H1 (cell line): ENCODE measurements at regions not wholly inside any gene's neighbourhood (a gene's known extent, or its start where the extent isn't known, plus 50 kb on each side); places are given as distances from the start of the nearest gene placed in this dataset.

Experiments used
- CTCF ChIA-PET: fragments of 300-600 bp; sonication (Branson Sonifier 250); formaldehyde crosslinking; loops from one replicate; lab custom pipeline; 2021; ENCODE audit not compliant: partially characterized antibody; lab: Charles Lee
- POLR2A ChIA-PET: fragments of 300-600 bp; sonication (Branson Sonifier 250); formaldehyde crosslinking; loops from one replicate; lab custom pipeline; 2021; ENCODE audit warnings: inconsistent platforms; ENCODE audit not compliant: partially characterized antibody; lab: Charles Lee
- DNase-seq, 2 experiments: peaks; one replicate each; pipeline versions ENCODE4 v3.0.0 to v3.0.0-alpha.2; 2010 to 2022; ENCODE audit warnings: low spot score in 2 of 2, low read depth in 1 of 2, mixed read lengths in 1 of 2
- FAIRE-seq: peaks from 2 replicates; lab custom pipeline; 2011; peaks lifted over from hg19 to GRCh38; lab: Jason Lieb, UNC
- H2AFZ ChIP-seq: 2 replicates; pipeline ENCODE4 v1.8.1; 2012; ENCODE audit warnings: low read length, inconsistent platforms
- H2AK5ac ChIP-seq: 2 replicates; pipeline ENCODE4 v1.6.1; 2013; ENCODE audit warnings: low read depth, low read length
- H2BK120ac ChIP-seq: replicated peaks from 2 replicates; pipeline ENCODE3; 2013; ENCODE audit warnings: low read depth, low read length, inconsistent platforms
- H2BK12ac ChIP-seq: 2 replicates; pipeline ENCODE4 v1.6.1; 2013; ENCODE audit warnings: low read depth, low read length
- H2BK15ac ChIP-seq: 2 replicates; pipeline ENCODE4 v1.6.1; 2013; ENCODE audit warnings: low read length
- H2BK20ac ChIP-seq: 2 replicates; pipeline ENCODE4 v1.6.1; 2013; ENCODE audit warnings: low read length
- H2BK5ac ChIP-seq: 2 replicates; pipeline ENCODE4 v1.6.1; 2013; ENCODE audit warnings: low read depth, low read length
- H3K14ac ChIP-seq: 2 replicates; pipeline ENCODE4 v1.6.1; 2013; ENCODE audit warnings: inconsistent platforms; ENCODE audit not compliant: insufficient read length
- H3K18ac ChIP-seq: 2 replicates; pipeline ENCODE4 v1.6.1; 2013; ENCODE audit warnings: low read length; ENCODE audit errors: extremely low read depth
- H3K23ac ChIP-seq: 2 replicates; pipeline ENCODE4 v1.6.1; 2013; ENCODE audit warnings: inconsistent platforms; ENCODE audit not compliant: insufficient read length
- H3K23me2 ChIP-seq: 2 replicates; pipeline ENCODE4 v1.6.1; 2013; ENCODE audit warnings: low read depth, low read length
- H3K27ac ChIP-seq: 2 replicates; pipeline ENCODE4 v1.6.1; 2011; ENCODE audit warnings: low read depth, low read length, inconsistent platforms
- H3K27me3 ChIP-seq, 4 experiments: replicated peaks in 1 of 4; 1 replicate in 1 of 4; 2 replicates in 3 of 4; pipeline versions ENCODE4 v1.6.1 to v1.8.1; 2011 to 2013; ENCODE audit warnings: low read length in 3 of 4, mild to moderate bottlenecking in 3 of 4, inconsistent platforms in 2 of 4, mixed read lengths in 2 of 4, moderate library complexity in 1 of 4; ENCODE audit not compliant: control insufficient read depth in 3 of 4, insufficient read depth in 3 of 4; ENCODE audit errors: extremely low read depth in 1 of 4
- H3K36me3 ChIP-seq, 4 experiments: 2 replicates each; pipeline versions ENCODE4 v1.6.1 to v1.8.1; 2011 to 2013; ENCODE audit warnings: mild to moderate bottlenecking in 4 of 4, low read length in 3 of 4, moderate library complexity in 2 of 4, control low read depth in 1 of 4, inconsistent platforms in 1 of 4; ENCODE audit not compliant: insufficient read depth in 4 of 4, control insufficient read depth in 2 of 4
- H3K4ac ChIP-seq: replicated peaks from 2 replicates; pipeline ENCODE3; 2013; ENCODE audit warnings: low read length, low read depth, mixed read lengths, inconsistent platforms; ENCODE audit not compliant: insufficient read length
- H3K4me1 ChIP-seq, 4 experiments: replicated peaks in 1 of 4; 1 replicate in 1 of 4; 2 replicates in 3 of 4; pipeline versions ENCODE4 v1.6.1 to v1.8.1; 2011 to 2013; ENCODE audit warnings: low read length in 3 of 4, inconsistent platforms in 2 of 4, mixed read lengths in 1 of 4; ENCODE audit not compliant: insufficient read depth in 4 of 4, control insufficient read depth in 3 of 4
- H3K4me2 ChIP-seq, 2 experiments: 2 replicates each; pipeline versions ENCODE4 v1.6.1 to v1.8.1; 2011 to 2013; ENCODE audit warnings: low read depth in 2 of 2, low read length in 2 of 2, control low read depth in 1 of 2, inconsistent platforms in 1 of 2, mild to moderate bottlenecking in 1 of 2; ENCODE audit not compliant: insufficient read depth in 1 of 2
- H3K4me3 ChIP-seq, 4 experiments: fragments of 200-600, 300-600 bp in 1 of 4; sonication (generic), shearing (Covaris generic), sonication (Bioruptor Twin) in 1 of 4; 2 replicates each; pipeline versions ENCODE4 v1.5.1 to v1.8.1; 2011 to 2016; ENCODE audit warnings: low read length in 4 of 4, low read depth in 3 of 4, control low read depth in 2 of 4, inconsistent platforms in 2 of 4, mild to moderate bottlenecking in 2 of 4, mixed read lengths in 1 of 4, moderate library complexity in 1 of 4; ENCODE audit not compliant: insufficient read depth in 2 of 4; ENCODE audit errors: extremely low read depth in 1 of 4
- H3K56ac ChIP-seq: replicated peaks from 2 replicates; pipeline ENCODE3; 2013; ENCODE audit warnings: low read depth, mild to moderate bottlenecking, mixed read lengths, low read length, inconsistent platforms; ENCODE audit not compliant: insufficient read length
- H3K79me1 ChIP-seq: 2 replicates; pipeline ENCODE4 v1.6.1; 2013; ENCODE audit warnings: low read depth, low read length, control low read depth
- H3K79me2 ChIP-seq, 2 experiments: 2 replicates each; pipeline versions ENCODE4 v1.6.1 to v1.8.1; 2012 to 2013; ENCODE audit warnings: low read length in 2 of 2, mild to moderate bottlenecking in 2 of 2, inconsistent platforms in 1 of 2; ENCODE audit not compliant: insufficient read depth in 2 of 2, control insufficient read depth in 1 of 2
- H3K9ac ChIP-seq, 4 experiments: replicated peaks in 1 of 4; 1 replicate in 1 of 4; 2 replicates in 3 of 4; pipeline versions ENCODE4 v1.6.1 to v1.8.1; 2011 to 2013; ENCODE audit warnings: low read depth in 3 of 4, low read length in 3 of 4, control low read depth in 2 of 4, mild to moderate bottlenecking in 2 of 4, moderate library complexity in 2 of 4, inconsistent platforms in 1 of 4; ENCODE audit errors: extremely low read depth in 1 of 4
- H3K9me3 ChIP-seq, 2 experiments: 2 replicates each; pipeline versions ENCODE4 v1.6.1 to v1.8.1; 2012 to 2013; ENCODE audit warnings: mild to moderate bottlenecking in 2 of 2, moderate library complexity in 2 of 2, control low read depth in 1 of 2, inconsistent platforms in 1 of 2, low read depth in 1 of 2, low read length in 1 of 2, mixed read lengths in 1 of 2; ENCODE audit not compliant: insufficient read depth in 2 of 2
- H4K20me1 ChIP-seq, 2 experiments: replicated peaks in 1 of 2; 2 replicates each; pipeline versions ENCODE3 to v1.8.1; 2011 to 2013; ENCODE audit warnings: inconsistent platforms in 2 of 2, low read length in 2 of 2, mild to moderate bottlenecking in 1 of 2; ENCODE audit not compliant: insufficient read depth in 2 of 2, control insufficient read depth in 1 of 2
- H4K5ac ChIP-seq: 2 replicates; pipeline ENCODE4 v1.6.1; 2013; ENCODE audit warnings: low read length, low read depth, mixed read lengths, inconsistent platforms; ENCODE audit not compliant: insufficient read length
- H4K8ac ChIP-seq: 2 replicates; pipeline ENCODE4 v1.8.0; 2013; ENCODE audit warnings: mild to moderate bottlenecking, moderate library complexity, low read length, inconsistent platforms; ENCODE audit not compliant: insufficient read depth; ENCODE audit errors: extremely low read depth
- H4K91ac ChIP-seq: replicated peaks from 2 replicates; pipeline ENCODE3; 2013; ENCODE audit warnings: low read length, mixed read lengths, inconsistent platforms; ENCODE audit not compliant: insufficient read length
- CBX5 ChIP-seq: fragments of 300-800, 300-1000 bp; sonication (generic); IDR thresholded peaks from 2 replicates; pipeline ENCODE4 v1.7.1; 2016; ENCODE audit warnings: antibody characterized with exemption, low read length, low read depth
- CHD2 ChIP-seq: IDR thresholded peaks from 2 replicates; pipeline ENCODE4 v1.6.1; 2012; ENCODE audit warnings: low read length, improper control_type of control experiment
- CTBP2 ChIP-seq: IDR thresholded peaks from 2 replicates; pipeline ENCODE4 v1.7.0; 2011; ENCODE audit warnings: borderline replicate concordance, mild to moderate bottlenecking, moderate library complexity, mixed read lengths, low read length; ENCODE audit not compliant: insufficient read depth, insufficient read length
- EGR1 ChIP-seq: IDR thresholded peaks from 2 replicates; pipeline ENCODE4 v1.6.1; 2011; ENCODE audit warnings: low read depth, low read length, borderline replicate concordance
- POLR2A ChIP-seq, 2 experiments: IDR thresholded peaks; 1 replicate in 1 of 2; 2 replicates in 1 of 2; pipeline ENCODE4 v1.6.1; 2011; ENCODE audit warnings: low read depth in 2 of 2, low read length in 2 of 2, mild to moderate bottlenecking in 2 of 2; ENCODE audit errors: control extremely low read depth in 1 of 2
- RAD21 ChIP-seq, 2 experiments: IDR thresholded peaks in 1 of 2; conservative IDR thresholded peaks in 1 of 2; 2 replicates each; pipeline ENCODE4 v1.6.1; 2011; ENCODE audit warnings: low read depth in 2 of 2, low read length in 2 of 2, improper control_type of control experiment in 1 of 2, inconsistent platforms in 1 of 2, mild to moderate bottlenecking in 1 of 2, moderate library complexity in 1 of 2
- SAP30 ChIP-seq: fragments of 300-600 bp; sonication (generic); IDR thresholded peaks from 2 replicates; pipeline ENCODE4 v1.7.1; 2012; ENCODE audit warnings: low read length, moderate library complexity, mild to moderate bottlenecking, inconsistent platforms; ENCODE audit not compliant: insufficient read depth, insufficient replicate concordance
- SIN3A ChIP-seq, 2 experiments: IDR thresholded peaks in 1 of 2; conservative IDR thresholded peaks in 1 of 2; 2 replicates each; pipeline ENCODE4 v1.6.1; 2011 to 2012; ENCODE audit warnings: low read length in 2 of 2, improper control_type of control experiment in 1 of 2, low read depth in 1 of 2, mild to moderate bottlenecking in 1 of 2
- SP2 ChIP-seq: IDR thresholded peaks from 2 replicates; pipeline ENCODE4 v1.6.1; 2012; ENCODE audit warnings: mild to moderate bottlenecking, low read length, inconsistent platforms
- WGBS, 2 experiments: shearing (Covaris generic) in 1 of 2; methylation state at CpG; one replicate each; pipeline versions ENCODE4 v1.1.6 to v1.1.7; 2013 to 2015; ENCODE audit warnings: low lambda C conversion rate in 2 of 2, mixed read lengths in 2 of 2, inconsistent platforms in 1 of 2, low coverage in 1 of 2, missing lambda C conversion rate in 1 of 2; ENCODE audit not compliant: insufficient replicate concordance in 2 of 2, insufficient coverage in 1 of 2, insufficient read length in 1 of 2; ENCODE audit errors: extremely low coverage in 1 of 2, missing lambda C conversion rate in 1 of 2; 5-methylcytosine and 5-hydroxymethylcytosine counted together

DNA sequence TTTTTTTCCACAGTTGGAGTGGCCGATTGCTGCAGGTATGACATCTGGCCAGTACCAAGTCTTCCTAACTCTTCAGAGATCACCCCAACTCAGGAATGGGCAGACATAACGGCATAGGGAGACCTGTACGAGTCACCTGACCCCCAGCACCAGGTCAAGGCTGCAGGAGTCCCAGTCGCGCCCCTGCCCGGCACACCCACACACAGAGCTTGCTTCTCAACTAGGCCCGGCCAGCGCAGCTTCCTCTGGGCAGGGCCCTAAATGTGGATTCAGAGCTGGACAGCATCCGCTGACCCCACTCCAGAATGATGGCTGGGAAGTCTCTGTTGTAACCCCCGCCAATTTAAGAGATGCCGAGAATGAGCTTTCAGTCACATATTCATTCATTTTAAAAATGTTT, 58.8 kb upstream of the CLDN14 start:
- H3K18ac ChIP-seq: no peak overlapping the region
- 93% methylated on average over 11 of the region's 11 CpGs; no CpG with 5 or more reads in 1 of the 2 experiments for WGBS, 2 experiments
- POLR2A ChIA-PET: no interaction called here

More for the DNA sequence above, 58.8 kb upstream of the CLDN14 start:
- Histone ChIP-seq H3K4me3 (no peak overlapping the region), H4K91ac (no peak overlapping the region), H3K4me1 (peaks cover 0 to 14% (median 4%) of the 10 kb centered on the region in 4 experiments; a peak in 5 of 7 replicates), H3K36me3 (no peaks in the 10 kb centered on the region; a peak in 1 of 8 replicates)
- TF ChIP-seq POLR2A (IDR thresholded peaks at IDR 0.05; ENCODE audit: control extremely low read depth in 1 of 2, low read depth in 2 of 2, low read length in 2 of 2) (no peak), SIN3A (conservative IDR thresholded peaks at IDR 0.05 in 1 of 2, IDR thresholded peaks at IDR 0.05 in 1 of 2; ENCODE audit: low read depth in 1 of 2, low read length in 2 of 2) (no peak), CTBP2 (no peak), SP2 (no peak), RAD21 (IDR thresholded peaks at IDR 0.05 in 1 of 2, conservative IDR thresholded peaks at IDR 0.05 in 1 of 2; ENCODE audit: low read depth in 2 of 2, low read length in 2 of 2) (no peak), CBX5 (no peak), SAP30 (no peak), EGR1 (no peak), CHD2 (no peak)
- TF ChIP-seq, all 59 proteins: peak for 0
- CTCF ChIA-PET: interaction anchor here (0.7 kb wide), 1 partner anchor 45 kb away, joined by 3 read pairs; no protein-coding TSS in a partner anchor
- Histone ChIP-seq H3K23ac (no peak overlapping the region), H4K20me1 (peaks cover 0 to 8% of the 10 kb centered on the region in 2 experiments), H3K4me2 (no peak overlapping the region), H3K79me2 (no peaks in the 10 kb centered on the region; a peak in 1 of 4 replicates), H3K79me1 (no peaks in the 10 kb centered on the region), H2AFZ (no peak overlapping the region), H3K27me3 (peaks cover 0 to 8% (median under 1%) of the 10 kb centered on the region in 4 experiments; a peak in 3 of 7 replicates), H3K27ac (no peak overlapping the region), H4K8ac (peak overlapping the region; percentile 65; the same call in 1 of the 2 replicates), H2BK15ac (no peak overlapping the region), H3K23me2 (peaks cover 10% of the 10 kb centered on the region; the same call in 1 of the 2 replicates), H3K14ac (no peak overlapping the region), H2BK12ac (no peak overlapping the region), H3K4ac (no peak overlapping the region), H4K5ac (no peak overlapping the region), H2BK120ac (no peak overlapping the region), H3K9me3 (no peaks in the 10 kb centered on the region), H2BK5ac (no peak overlapping the region), H2BK20ac (no peak overlapping the region), H2AK5ac (no peak overlapping the region), H3K56ac (no peak overlapping the region), H3K9ac (no peak overlapping the region)
- no peak for DNase-seq
- FAIRE-seq: no peak
